Right cardiac atrium (tissue), 5 donors: ENCODE measurements at regions not wholly inside any gene's neighbourhood (a gene's known extent, or its start where the extent isn't known, plus 50 kb on each side); places are given as distances from the start of the nearest gene placed in this dataset.

Experiments
- ATAC-seq, 2 donors: fragments of 200-7000 bp; cut with Tn5 transposase; one replicate each; pipeline versions ENCODE4 v1.8.0 to v1.9.1; 2020; ENCODE audit warnings: moderate library complexity in 2 of 2, mild to moderate bottlenecking in 1 of 2
- DNase-seq, 3 donors: peaks; one replicate each; pipeline ENCODE4 v3.0.0-alpha.2; 2020
- H3K27ac ChIP-seq: one replicate; pipeline ENCODE4 v1.5.1; 2013; ENCODE audit warnings: mild to moderate bottlenecking, low read length, control low read depth, moderate library complexity
- H3K27me3 ChIP-seq: one replicate; pipeline ENCODE4 v1.6.1; 2013; ENCODE audit not compliant: control insufficient read depth, insufficient read depth
- H3K4me1 ChIP-seq: one replicate; pipeline ENCODE4 v1.6.1; 2013; ENCODE audit warnings: low read length; ENCODE audit not compliant: control insufficient read depth, insufficient read depth
- H3K4me3 ChIP-seq: one replicate; pipeline ENCODE4 v1.5.1; 2013; ENCODE audit warnings: low read length, control low read depth
- H3K9me3 ChIP-seq: one replicate; pipeline ENCODE4 v1.6.1; 2013; ENCODE audit warnings: low read length; ENCODE audit not compliant: control insufficient read depth
- WGBS: extraction: QIAGEN DNeasy Blood & Tissue Kit; methylation state at CpG from one replicate; pipeline ENCODE4 v1.1.7; 2013; 5-methylcytosine and 5-hydroxymethylcytosine counted together
- intact Hi-C, 4 donors: fragments of 100-400 bp; cut with DNase I; formaldehyde crosslinking; loops; one replicate each; pipeline versions ENCODE4 v1.11.0 to v1.14.0; 2022 to 2023
- donor health status: healthy with polysubstance abuse.
- donor health status: DM: no; HTN: yes; CAD: no.
- donor health status: DM: no; HTN: no; CAD: no.
- donor health status: DM: no; HTN: yes; CAD: no; lungs with severe emphysema.
- donor health status: DM: yes; HTN: yes; CAD: no.

GRCh38 chr4:33437406-33437805, 2717.2 kb downstream of the PCDH7 start:
- no peak for DNase-seq
- Histone ChIP-seq H3K9me3 (no peaks in the 10 kb centered on the region), H3K4me1 (no peaks in the 10 kb centered on the region), H3K27me3 (no peaks in the 10 kb centered on the region), H3K4me3 (no peak overlapping the region), H3K27ac (no peak overlapping the region)
- intact Hi-C loops: no loop called here
- no peak for ATAC-seq
- WGBS: 35% methylated on average over 2 of the region's 2 CpGs

- H3K27ac ChIP-seq: no peak overlapping the region
- H3K9me3 ChIP-seq: no peaks in the 10 kb centered on the region
- ATAC-seq (no peak), DNase-seq (no peak)
- H3K27me3 ChIP-seq: no peaks in the 10 kb centered on the region
- intact Hi-C loops: no loop called here
- no peak overlapping the region for H3K4me3 ChIP-seq
- H3K4me1 ChIP-seq: no peaks in the 10 kb centered on the region
- WGBS: 81% methylated on average over 2 of the region's 2 CpGs
Measured at GRCh38 chr4:33446953-33447352, 2726.8 kb downstream of the PCDH7 start.

GRCh38 chr4:33448948-33449347, 2728.8 kb downstream of the PCDH7 start:
- WGBS: 82% methylated on average over 3 of the region's 3 CpGs
- no peak for ATAC-seq
- Histone ChIP-seq H3K4me3 (no peak overlapping the region), H3K27ac (no peak overlapping the region), H3K4me1 (no peaks in the 10 kb centered on the region), H3K27me3 (no peaks in the 10 kb centered on the region), H3K9me3 (no peaks in the 10 kb centered on the region)
- intact Hi-C loops: no loop called here
- no peak for DNase-seq

- Histone ChIP-seq H3K27me3 (no peaks in the 10 kb centered on the region), H3K27ac (no peak overlapping the region), H3K4me3 (no peak overlapping the region), H3K9me3 (no peaks in the 10 kb centered on the region), H3K4me1 (no peaks in the 10 kb centered on the region)
- intact Hi-C loops: no loop called here
- ATAC-seq: no peak
- DNase-seq: no peak
Measured at GRCh38 chr4:33453436-33453835, 2733.3 kb downstream of the PCDH7 start.

GRCh38 chr4:33453916-33454315, 2733.7 kb downstream of the PCDH7 start:
- H3K4me3 ChIP-seq: no peak overlapping the region
- no peaks in the 10 kb centered on the region for H3K27me3 ChIP-seq
- 79% methylated on average over 1 of the region's 1 CpG for WGBS
- DNase-seq: no peak
- intact Hi-C loops: no loop called here
- H3K4me1 ChIP-seq: no peaks in the 10 kb centered on the region
- ATAC-seq: no peak
- H3K27ac ChIP-seq: no peak overlapping the region
- H3K9me3 ChIP-seq: no peaks in the 10 kb centered on the region

GRCh38 chr4:33465565-33465964, 2745.4 kb downstream of the PCDH7 start:
- H3K27ac ChIP-seq: no peak overlapping the region
- no peaks in the 10 kb centered on the region for H3K9me3 ChIP-seq
- intact Hi-C loops: no loop called here
- ATAC-seq (no peak), DNase-seq (no peak)
- no peaks in the 10 kb centered on the region for H3K4me1 ChIP-seq
- no peak overlapping the region for H3K4me3 ChIP-seq
- no peaks in the 10 kb centered on the region for H3K27me3 ChIP-seq

- Histone ChIP-seq H3K4me1 (no peaks in the 10 kb centered on the region), H3K4me3 (no peak overlapping the region), H3K27ac (no peak overlapping the region), H3K27me3 (no peaks in the 10 kb centered on the region), H3K9me3 (no peaks in the 10 kb centered on the region)
- 87% methylated on average over 13 of the region's 13 CpGs for WGBS
- intact Hi-C loops: no loop called here
- DNase-seq: no peak
- no peak for ATAC-seq
Measured at GRCh38 chr4:33467291-33467690, 2747.1 kb downstream of the PCDH7 start.

GRCh38 chr4:33470805-33471204, 2750.6 kb downstream of the PCDH7 start:
- ATAC-seq: no peak
- Histone ChIP-seq H3K4me3 (no peak overlapping the region), H3K9me3 (no peaks in the 10 kb centered on the region), H3K27me3 (no peaks in the 10 kb centered on the region), H3K4me1 (no peaks in the 10 kb centered on the region), H3K27ac (no peak overlapping the region)
- intact Hi-C loops: no loop called here
- DNase-seq: peak in 2 of 3 donors; percentile 16 to 44
- 86% methylated on average over 4 of the region's 4 CpGs for WGBS

- H3K9me3 ChIP-seq: no peaks in the 10 kb centered on the region
- no peaks in the 10 kb centered on the region for H3K27me3 ChIP-seq
- H3K4me3 ChIP-seq: no peak overlapping the region
- H3K4me1 ChIP-seq: no peaks in the 10 kb centered on the region
- WGBS: 72% methylated on average over 4 of the region's 4 CpGs
- DNase-seq (no peak), ATAC-seq (no peak)
- intact Hi-C loops: no loop called here
- H3K27ac ChIP-seq: no peak overlapping the region
Measured at GRCh38 chr4:33477715-33478114, 2757.5 kb downstream of the PCDH7 start.

GRCh38 chr4:33482773-33483172, 2761.5 kb downstream of the ARAP2 start:
- Histone ChIP-seq H3K4me3 (no peak overlapping the region), H3K27ac (no peak overlapping the region), H3K27me3 (no peaks in the 10 kb centered on the region), H3K4me1 (no peaks in the 10 kb centered on the region), H3K9me3 (no peaks in the 10 kb centered on the region)
- intact Hi-C loops: no loop called here
- ATAC-seq (no peak), DNase-seq (no peak)
- WGBS: 74% methylated on average over 1 of the region's 1 CpG

- intact Hi-C loops: no loop called here
- H3K4me3 ChIP-seq: no peak overlapping the region
- WGBS: 45% methylated on average over 3 of the region's 3 CpGs
- H3K4me1 ChIP-seq: no peaks in the 10 kb centered on the region
- ATAC-seq (no peak), DNase-seq (no peak)
- H3K9me3 ChIP-seq: no peaks in the 10 kb centered on the region
- H3K27ac ChIP-seq: no peak overlapping the region
- H3K27me3 ChIP-seq: no peaks in the 10 kb centered on the region
Measured at GRCh38 chr4:33485111-33485510, 2759.2 kb downstream of the ARAP2 start.

GRCh38 chr4:33493231-33493630, 2751.1 kb downstream of the ARAP2 start:
- Histone ChIP-seq H3K9me3 (no peaks in the 10 kb centered on the region), H3K27ac (no peak overlapping the region), H3K4me1 (no peaks in the 10 kb centered on the region), H3K27me3 (no peaks in the 10 kb centered on the region), H3K4me3 (no peak overlapping the region)
- intact Hi-C loops: no loop called here
- DNase-seq (no peak), ATAC-seq (no peak)
- WGBS: 82% methylated on average over 2 of the region's 2 CpGs
